Hepatic stellate cell (primary cell): ENCODE measurements at regions not wholly inside any gene's neighbourhood (a gene's known extent, or its start where the extent isn't known, plus 50 kb on each side); places are given as distances from the start of the nearest gene placed in this dataset.
A peak's percentile ranks its signal among the peaks of the same experiment; 100 is the strongest.
"Not testable (repeated sequence)": the region's sequence is repeated elsewhere in the genome, so short reads cannot be mapped to it uniquely, and the experiment has no call there.

Source experiments
- DNase-seq: peaks from one replicate; pipeline ENCODE4 v3.0.0; 2011; ENCODE audit warnings: low spot score

DNA sequence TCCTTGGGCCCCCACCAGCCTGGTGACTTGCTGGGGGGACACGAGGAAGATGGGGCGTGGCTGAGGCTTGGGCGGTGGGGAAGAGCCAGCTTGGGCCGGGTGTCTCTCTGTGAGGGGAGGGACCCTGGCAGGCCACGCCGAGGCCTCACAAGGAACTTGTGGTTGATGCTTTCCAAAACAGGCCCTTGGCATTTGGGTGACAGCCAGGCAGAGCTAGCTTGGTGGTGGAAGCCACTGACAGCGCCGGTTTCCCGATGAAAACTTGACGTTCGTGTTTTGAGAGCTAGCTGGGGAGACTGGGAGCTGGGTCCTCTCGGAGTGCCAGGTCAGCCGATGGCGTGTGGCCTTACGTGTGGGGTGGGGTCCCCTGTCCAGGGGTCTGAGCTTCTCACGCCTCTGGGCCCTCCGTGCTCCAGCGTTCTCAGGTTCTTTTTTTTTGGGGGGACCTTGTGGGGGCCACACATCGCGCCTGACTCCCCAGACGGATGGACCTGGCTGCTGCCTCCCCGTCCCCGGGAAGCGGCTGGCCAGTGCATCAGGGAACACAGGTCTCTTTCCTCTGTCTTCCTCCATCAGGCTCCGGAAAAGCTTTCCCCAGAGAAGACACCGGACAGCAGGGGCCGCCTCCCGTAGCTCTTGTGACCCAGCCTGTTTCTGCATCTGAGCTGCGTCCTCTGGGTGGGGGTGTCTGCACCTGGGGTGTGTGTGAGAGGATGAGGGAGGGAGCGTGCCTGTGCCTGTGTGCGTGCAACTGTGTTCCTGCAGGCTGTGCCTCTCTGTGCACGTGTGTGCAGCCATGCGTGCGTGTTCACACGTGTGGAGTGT lies 129.3 kb upstream of the LPCAT1 start:
- DNase-seq, result no peak

DNA sequence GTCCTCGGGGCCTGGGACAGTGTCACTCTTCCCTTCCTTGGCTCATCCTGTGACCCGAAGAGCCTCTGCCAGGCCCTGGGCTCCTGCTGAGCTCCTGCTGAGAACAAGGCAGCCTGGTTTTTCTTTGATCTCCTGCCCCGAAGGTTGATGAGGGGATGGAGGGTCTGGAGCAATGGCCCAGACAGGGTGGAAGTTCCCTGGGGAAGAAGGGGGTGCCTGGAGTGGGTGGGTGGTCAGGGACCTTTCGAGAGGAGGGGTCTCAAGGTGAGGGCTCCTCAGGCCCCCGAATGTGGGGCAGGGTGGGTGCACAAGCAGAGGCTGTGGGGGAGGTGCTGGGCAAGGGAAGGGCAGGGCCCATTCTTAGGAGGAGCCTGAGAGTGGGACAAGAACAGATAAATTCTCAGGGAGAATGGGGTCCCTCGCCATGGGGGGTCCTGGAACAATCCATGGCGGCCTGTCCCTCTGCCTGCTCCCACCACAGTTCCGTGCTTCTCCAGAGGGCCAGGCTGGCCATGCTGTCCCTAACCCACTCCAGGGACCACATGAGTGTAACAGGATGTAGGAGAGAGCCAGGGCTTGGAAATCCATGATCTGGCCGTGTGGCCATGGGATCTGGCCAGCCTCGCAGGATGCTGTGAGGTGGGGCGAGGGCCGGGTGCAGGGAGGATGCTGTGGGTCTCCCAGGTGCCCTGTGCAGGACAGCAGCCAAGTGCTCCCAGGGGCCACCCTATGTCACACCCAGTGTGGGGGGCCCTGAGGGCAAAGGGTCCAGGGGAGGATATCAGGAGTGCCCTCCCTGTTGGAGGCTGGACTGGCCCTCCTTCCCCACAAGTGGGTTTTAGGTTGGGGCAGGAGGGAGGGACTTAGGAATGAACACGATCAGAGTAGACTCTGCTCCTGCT lies 128.5 kb upstream of the LPCAT1 start:
- no peak for DNase-seq

DNA sequence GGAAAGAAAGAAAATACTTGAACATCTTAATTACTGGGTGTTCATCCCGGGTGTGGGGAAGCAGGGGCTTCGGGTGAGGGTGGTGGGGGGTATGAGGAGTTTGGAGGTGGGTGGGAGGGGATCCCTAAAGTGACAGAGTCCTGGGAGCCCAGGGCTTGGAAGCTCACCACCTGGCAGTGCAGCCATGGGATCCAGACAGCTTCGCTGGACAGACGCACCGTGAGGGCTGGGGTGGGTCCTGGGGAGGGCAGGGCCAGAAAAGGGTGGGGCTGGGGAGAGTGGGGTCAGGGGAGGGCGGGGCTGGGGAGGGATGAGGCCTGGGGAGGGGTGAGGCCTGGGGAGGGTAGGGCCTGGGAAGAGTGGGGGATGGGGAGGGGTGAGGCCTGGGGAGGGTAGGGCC lies 127.5 kb upstream of the LPCAT1 start:
- no peak for DNase-seq

DNA sequence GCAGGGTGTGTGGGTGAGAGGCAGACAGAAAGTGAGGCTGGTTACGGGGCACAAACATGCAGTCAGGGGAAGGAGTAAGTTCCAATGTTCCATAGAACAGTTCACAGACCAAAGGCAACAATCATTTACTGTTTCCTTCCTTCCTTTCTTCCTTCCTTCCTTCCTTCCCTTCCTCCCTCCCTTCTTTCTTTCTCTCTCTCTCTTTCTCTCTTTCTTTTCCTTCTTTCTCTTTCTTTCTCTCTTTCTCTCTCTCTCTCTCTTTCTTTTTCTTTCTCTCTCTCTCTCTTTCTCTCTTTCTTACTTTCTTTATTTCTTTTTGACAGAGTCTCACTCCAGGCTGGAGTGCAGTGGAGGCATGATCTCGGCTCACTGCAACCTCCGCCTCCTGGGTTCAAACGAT lies 125.8 kb upstream of the LPCAT1 start:
- no peak for DNase-seq

DNA sequence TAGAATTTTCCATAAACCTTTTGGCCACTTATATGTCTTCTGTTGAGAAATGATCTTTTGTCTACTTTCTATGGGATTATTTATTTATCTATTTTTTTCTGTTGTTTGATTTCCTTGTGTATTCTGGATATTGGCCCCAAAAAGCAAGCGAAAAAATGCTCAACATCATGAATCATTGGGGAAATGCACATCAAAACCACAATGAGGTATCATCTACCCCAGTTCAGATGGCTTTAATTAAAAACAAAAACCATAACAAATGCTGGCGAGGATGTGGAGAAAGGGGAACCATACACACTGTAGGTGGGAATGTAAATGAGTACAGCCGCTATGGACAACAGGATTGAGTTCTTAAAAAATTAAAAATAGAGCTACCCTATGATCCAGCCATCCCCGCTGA lies 125.0 kb upstream of the LPCAT1 start:
- DNase-seq, result no peak

DNA sequence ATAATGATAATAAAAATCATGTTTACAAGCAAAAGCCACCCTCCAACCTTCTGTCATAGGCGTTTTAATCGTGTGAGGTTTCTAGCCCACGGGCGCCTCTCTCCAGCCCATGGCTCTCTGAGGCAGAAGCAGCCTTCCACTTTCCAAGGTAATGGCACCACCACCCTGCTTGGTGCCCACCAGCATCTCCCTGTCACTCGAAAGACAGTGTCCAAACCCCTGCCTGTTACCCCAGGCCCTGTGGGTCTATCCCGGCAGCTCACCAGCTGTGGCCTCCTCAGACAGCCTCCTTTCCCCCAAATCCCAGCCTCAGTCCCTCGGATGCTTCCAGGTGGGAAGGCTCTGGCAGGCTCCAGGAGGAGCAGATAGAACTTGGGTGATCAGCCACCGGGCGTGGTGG lies 123.8 kb upstream of the LPCAT1 start:
- DNase-seq, result no peak

DNA sequence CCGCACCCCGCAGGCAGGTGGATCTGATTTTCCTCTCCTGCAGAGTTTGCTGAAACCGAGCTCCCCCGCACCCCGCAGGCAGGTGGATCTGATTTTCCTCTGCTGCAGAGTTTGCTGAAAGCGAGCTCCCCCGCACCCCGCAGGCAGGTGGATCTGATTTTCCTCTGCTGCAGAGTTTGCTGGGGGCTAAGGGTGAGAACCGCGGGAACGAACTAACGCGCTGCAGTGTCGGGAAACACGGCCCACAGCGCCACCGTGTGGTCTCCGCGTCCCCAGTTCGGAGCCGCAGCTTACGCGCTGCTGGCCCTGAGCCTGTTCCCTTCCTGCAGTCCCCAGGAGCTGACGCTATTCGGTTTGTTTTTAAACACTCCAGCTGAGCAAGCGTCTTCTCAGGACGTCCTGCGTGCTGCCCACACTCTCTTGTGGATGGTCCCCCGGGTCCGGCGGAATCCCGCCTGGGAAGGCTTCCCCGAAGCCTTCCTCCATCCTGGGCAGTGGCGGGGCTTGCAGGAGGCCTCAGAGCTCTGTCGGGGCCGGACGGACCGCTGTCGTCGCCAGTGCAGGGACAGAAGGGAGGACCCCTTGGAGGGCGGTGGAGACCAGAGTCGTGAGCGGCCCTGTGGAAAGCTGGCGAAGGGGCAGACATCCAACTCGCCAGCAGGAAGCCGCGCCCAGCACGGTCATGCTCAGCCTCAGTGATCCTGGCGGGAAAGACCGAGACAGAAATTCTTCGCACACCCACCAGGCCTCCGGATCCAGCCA lies 121.2 kb upstream of the LPCAT1 start:
- peak; percentile 93 for DNase-seq

DNA sequence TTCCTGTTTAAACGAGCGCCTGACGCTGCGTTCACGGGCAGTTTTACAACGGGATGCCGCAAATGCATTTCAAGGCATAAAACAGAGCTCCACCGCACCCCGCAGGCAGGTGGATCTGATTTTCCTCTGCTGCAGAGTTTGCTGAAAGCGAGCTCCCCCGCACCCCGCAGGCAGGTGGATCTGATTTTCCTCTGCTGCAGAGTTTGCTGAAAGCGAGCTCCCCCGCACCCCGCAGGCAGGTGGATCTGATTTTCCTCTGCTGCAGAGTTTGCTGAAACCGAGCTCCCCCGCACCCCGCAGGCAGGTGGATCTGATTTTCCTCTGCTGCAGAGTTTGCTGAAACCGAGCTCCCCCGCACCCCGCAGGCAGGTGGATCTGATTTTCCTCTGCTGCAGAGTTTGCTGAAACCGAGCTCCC lies 120.6 kb upstream of the LPCAT1 start:
- not testable (repeated sequence) for DNase-seq

DNA sequence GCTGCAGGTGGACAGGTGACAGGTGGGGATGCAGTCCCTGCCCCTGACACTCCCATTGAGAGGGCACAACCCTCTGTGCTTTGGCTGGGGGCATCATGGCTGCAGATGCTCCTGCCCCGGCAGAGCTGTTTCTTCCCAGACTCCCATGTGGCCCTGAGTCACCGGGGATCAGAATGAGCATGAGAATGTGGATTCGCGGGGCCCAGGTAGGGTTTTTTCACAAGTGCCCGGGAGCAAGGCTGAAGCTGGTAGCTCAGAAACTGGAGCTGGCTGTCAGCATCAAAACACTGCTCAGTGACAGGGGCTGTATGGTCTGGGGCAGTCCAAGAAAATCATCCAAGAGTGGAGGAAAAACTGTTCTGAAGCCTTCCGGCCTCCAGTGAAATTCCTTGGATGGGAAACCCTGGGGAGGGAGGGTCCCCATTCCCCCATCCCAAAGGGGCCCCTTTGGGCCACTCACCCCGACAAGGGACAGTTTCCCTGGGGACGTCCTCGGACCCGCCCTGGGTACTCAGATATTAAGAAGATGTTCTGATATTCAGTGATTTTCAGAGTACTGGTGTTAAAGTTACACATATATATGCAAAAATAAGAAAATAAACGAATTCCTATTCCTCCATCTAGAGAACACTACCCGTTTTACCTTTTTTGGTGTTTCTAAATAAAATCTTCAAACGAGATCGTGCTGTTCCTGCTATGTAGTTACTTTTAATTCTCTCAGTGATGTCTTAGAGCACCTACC lies 120.1 kb upstream of the LPCAT1 start:
- no peak for DNase-seq

DNA sequence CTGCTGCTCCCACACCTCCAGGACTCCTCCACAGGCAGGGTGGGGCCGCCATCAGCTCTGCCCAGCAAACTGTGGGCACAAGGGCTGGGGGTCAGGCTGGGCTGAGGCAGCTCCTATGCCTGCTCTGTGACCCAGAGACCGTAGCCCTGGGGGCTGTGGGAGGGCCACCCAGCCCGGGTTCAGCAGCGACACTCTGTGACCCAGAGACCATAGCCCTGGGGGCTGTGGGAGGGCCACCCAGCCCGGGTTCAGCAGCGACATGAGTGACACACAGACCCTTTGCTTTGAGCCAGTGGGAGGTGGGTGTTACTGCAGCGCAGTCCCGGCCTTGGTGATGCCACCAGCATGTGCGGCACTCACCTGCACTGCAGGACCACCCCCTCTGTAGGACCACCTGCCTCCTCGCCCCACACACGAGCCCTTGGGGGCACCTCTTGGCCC lies 118.9 kb upstream of the LPCAT1 start:
- no peak for DNase-seq

DNA sequence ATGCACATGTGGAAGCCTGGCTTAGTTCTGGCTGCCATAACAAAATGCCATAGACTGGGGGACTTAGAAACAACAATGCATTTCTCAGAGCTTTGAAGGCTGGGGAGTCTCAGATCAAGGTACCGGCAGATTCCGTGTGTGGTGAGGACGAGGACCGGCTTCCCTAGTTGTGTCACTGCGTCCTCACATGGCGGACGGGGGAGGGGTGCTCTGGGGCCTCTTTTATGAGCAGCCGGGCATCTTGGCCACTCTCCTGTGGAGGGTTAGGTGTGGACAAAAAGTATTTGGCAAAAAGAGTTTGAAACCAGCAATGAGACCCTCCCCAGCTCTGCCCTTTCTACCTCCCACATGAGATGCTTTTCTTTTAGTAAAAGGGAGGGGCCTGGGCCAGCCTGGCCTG lies 118.5 kb upstream of the LPCAT1 start:
- no peak for DNase-seq

DNA sequence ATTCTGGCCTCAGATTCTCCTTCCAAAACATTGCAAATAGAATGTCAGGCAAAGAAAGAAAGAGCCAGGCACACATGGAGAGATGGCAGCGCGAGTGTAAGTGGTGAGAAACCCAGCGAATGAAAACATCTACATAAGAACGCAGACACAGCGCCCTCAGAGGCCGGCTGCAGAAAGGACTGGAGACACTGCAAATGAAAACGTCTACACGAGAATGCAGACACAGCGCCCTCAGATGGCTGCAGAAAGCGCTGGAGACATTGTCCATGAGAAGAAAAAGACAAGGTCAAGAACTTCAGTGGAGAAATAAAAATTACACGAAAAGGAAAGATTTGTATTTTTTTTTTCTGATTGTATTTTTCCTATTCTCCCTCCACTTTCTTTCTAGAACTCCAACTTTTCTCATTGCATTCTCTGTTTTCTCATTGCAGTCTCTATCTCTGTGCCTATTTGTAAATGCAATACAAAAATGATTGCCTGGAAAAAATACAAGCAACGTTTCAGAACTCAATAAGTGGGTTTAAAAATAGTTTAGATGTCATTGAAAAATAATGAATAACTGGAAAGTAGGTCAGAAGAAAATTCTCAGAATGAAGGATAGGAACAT lies 117.9 kb upstream of the LPCAT1 start:
- DNase-seq, result peak; percentile 88

DNA sequence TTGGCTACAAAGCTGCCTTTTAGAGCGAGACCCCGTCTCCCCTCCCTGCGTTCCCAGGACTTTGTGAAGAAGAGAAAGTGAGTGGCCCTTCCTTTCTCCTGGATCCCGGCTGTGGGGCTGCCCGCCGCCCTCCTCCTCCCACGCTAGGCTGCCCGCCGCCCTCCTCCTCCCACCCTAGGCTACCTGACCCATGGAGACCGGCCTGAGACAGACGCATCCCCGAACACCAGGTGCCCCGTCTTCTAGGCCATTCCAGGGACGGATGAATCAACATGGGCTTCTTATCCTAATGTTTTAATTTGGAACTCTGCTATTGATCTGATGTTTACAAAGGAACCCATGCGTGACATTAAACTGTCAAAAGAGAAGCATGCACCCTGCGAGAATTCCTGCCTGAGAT lies 117.3 kb upstream of the LPCAT1 start:
- DNase-seq, result no peak

DNA sequence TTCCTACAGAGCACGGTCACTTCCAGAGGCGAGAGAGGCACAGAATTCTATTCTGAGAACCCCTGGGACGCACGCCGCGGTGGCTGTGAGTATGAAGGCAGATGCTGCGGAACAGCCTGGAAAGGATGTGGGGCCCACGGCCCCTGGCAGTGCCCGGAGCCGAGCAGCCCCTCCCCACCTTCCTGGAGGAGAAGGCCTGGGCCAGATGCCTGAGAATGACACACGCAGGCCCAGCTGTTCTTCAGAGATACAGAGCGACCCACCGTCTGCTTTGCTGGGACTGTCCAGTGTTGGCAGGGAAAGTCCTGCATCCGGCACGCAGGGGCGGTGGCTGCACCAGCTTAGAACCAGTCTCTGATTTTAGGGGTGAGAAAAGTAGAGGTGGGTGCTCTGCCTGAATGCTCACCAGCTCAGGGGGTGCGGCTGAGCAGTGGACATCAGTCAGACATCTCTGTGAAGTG lies 116.7 kb upstream of the LPCAT1 start:
- DNase-seq, result no peak

DNA sequence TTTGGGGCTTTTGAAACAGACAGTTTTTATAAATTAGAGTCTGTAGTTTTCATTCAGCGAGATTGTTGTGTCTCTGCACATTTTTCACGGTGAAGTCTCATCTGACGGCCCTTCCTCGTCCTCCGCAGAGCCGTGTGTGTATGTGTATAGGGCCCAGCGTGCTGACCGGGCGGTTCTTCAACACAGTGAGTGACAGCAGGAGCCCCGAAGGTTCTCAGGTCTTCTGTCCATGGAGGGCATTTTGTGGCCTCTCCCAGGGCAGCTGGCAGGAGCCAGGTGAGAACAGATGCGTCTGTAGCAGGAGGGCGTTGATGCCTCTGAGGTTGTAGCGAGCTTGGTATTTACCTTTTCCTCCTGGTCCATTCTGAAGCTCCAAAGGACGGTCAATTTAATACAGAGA lies 116.0 kb upstream of the LPCAT1 start:
- no peak for DNase-seq

DNA sequence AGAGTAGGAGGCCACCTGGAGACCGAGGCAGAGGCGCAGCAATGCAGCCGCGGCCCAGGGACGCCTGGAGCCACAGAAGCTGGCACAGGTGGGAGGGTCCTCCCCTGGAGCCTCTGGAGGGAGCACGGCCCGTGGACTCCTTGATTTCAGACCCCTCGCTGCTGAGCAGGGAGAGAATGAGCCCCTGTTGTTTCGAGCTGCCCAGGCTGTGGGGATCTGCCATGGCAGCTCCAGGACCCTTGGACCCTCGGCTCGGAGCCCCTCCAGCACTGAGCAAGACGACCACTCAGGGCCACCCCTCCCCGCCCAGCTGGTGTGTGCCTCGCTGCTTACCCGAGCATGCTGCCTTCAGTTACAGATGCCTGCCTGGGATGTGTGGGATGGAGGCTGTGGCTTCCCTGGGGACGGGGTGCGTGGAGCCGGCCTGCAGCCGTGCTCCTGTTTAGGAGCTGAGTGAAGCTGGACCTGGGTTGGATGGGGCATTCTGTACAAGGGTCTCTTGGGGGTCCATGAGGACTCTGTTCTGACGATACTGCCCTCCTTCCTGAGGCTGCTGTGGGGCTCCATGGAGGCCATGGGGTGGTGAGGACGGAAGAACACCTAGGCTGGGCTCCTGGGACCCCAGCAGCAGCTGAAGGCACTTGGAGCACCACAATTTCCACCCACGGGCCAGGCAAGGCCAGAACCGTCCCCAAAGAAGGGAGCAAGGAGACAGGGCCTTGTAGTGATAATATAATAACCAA lies 115.1 kb upstream of the LPCAT1 start:
- DNase-seq, result no peak

DNA sequence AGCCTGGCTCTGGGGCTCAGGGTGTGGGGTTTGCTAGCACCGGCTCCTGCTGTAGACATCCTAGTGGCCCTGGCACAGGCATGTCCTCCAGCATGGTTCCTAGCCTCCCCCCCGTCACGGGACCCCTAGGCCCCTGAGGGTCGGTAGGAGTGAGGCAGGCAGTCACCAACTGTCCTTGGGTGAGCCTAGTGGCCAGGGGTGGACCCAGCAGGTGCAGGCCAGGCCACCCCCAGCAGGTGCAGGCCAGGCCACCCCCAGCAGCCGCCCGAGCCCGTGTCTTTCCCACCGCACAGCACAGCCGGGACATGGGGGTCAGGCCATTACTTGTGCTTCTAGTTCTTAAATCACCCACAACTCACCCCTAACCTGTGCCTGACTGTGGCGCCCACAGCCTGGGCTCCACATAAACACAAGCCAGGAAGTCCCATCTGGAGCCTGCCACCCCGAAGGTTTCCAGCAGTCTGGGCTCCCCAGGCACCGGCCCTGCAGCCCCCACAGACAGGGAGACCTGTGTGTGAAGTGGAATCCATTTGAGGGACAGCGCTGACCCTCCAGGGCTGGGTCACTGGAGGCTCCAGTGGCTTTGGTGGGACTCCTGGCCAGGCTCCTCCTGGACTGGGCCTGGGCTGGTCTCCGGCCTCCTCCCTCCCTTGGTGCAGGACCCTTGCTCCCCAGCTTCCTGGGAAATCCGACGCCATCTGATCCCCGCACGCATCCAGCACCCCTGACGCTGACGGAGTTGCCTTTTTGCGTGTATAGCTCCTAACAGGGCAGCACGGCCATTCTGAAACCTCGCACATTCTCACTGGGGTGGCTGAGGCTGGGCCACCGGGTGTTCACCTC lies 114.1 kb upstream of the LPCAT1 start:
- no peak for DNase-seq

DNA sequence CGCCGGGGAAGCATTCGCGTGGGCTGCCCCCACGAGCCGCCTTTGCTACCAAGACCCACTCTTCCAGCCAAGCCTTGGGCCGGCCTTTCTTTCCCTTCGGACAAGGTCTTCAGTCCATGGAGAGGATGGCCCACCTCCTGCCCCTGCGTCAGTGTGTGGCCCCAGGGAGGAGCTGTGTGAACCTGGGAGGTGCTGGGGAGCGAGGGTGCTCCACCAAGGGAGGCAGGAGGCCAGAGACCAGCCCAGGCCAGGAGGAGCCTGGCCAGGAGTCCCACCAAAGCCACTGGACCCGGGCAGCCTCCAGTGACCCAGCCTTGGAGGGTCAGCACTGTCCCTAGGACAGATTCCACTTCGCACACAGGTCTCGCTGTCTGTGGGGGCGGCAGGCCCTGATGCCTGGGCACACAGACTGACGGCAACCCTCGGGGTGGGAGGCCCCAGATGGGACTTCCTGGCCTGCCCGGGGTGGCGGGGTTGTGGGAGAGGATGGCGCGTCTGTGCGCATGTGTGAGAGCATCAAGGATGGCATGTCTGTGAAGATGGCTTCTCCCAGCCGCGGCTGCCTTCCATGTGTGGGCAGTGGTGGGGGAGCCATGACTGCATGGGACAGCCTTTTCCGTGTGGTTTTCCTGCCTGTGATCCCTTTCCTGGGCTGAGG lies 113.3 kb upstream of the LPCAT1 start:
- DNase-seq, result no peak

DNA sequence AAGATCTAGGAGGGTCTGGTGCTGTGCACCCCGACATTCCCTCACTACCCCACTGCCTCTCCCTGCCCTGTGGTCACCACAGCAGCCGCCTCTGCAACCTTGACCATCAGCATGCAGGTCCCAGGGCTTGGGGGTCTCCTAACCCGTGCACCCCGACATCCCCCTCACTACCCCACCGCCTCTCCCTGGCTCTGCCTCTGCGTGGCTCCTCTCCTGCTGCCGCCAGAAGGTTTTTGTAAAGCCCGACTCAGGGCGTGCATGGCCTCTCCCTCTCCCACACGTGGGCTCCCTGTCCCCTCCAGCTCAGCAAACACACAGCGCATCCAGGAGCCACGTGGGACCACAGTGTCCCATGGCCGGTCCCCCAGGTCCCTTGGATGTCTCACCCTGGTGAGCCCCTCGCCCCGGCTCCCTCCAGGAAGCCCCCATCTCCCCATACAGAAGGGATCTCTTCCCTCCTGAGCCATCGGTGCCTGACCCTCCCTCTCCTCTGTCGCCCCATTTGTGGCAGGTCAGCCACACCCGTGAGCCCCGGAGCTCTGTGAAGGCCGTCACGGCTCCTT lies 112.5 kb upstream of the LPCAT1 start:
- not testable (repeated sequence) for DNase-seq
